Immature natural killer cell (primary cell): ENCODE measurements at regions not wholly inside any gene's neighbourhood (a gene's known extent, or its start where the extent isn't known, plus 50 kb on each side); places are given as distances from the start of the nearest gene placed in this dataset.

Experiments used
- DNase-seq, 3 donors: peaks; one replicate each; pipeline ENCODE4 v3.0.0; 2022; ENCODE audit warnings: mixed read lengths in 1 of 3
- H3K27ac Mint-ChIP-seq, 6 donors: one replicate each; pipeline ENCODE4 v1.8.0; 2020; ENCODE audit warnings: mixed read lengths in 6 of 6, mild to moderate bottlenecking in 5 of 6, inconsistent platforms in 4 of 6, moderate library complexity in 3 of 6
- H3K27me3 Mint-ChIP-seq, 3 donors: one replicate each; pipeline ENCODE4 v1.8.0; 2020 to 2021; ENCODE audit warnings: low read depth in 3 of 3, mild to moderate bottlenecking in 3 of 3, mixed read lengths in 3 of 3, moderate library complexity in 3 of 3, inconsistent platforms in 1 of 3
- H3K36me3 Mint-ChIP-seq, 3 donors: one replicate each; pipeline ENCODE4 v1.8.0; 2020; ENCODE audit warnings: mixed read lengths in 3 of 3, inconsistent platforms in 2 of 3, mild to moderate bottlenecking in 2 of 3
- H3K4me1 Mint-ChIP-seq, 2 donors: one replicate each; pipeline ENCODE4 v1.8.0; 2020; ENCODE audit warnings: inconsistent platforms in 2 of 2, mild to moderate bottlenecking in 2 of 2, mixed read lengths in 2 of 2, moderate library complexity in 1 of 2
- H3K4me3 Mint-ChIP-seq, 5 donors: one replicate each; pipeline ENCODE4 v1.8.0; 2020; ENCODE audit warnings: mild to moderate bottlenecking in 5 of 5, mixed read lengths in 5 of 5, inconsistent platforms in 3 of 5, moderate library complexity in 3 of 5
- H3K9me3 Mint-ChIP-seq, 6 donors: one replicate each; pipeline ENCODE4 v1.8.0; 2020; ENCODE audit warnings: mild to moderate bottlenecking in 6 of 6, mixed read lengths in 6 of 6, inconsistent platforms in 4 of 6, moderate library complexity in 3 of 6

- no peak overlapping the region for H3K27ac Mint-ChIP-seq
- H3K4me1 Mint-ChIP-seq, result no peaks in the 10 kb centered on the region
- H3K4me3 Mint-ChIP-seq, result no peak overlapping the region
- DNase-seq, result no peak
- no peaks in the 10 kb centered on the region for H3K27me3 Mint-ChIP-seq
- peaks cover 4 to 27% (median 11%) of the 10 kb centered on the region in 6 donors for H3K9me3 Mint-ChIP-seq
- no peaks in the 10 kb centered on the region for H3K36me3 Mint-ChIP-seq
These were observed 768.3 kb downstream of the SORCS3 start for GRCh38 chr10:105409370-105409769.

DNA sequence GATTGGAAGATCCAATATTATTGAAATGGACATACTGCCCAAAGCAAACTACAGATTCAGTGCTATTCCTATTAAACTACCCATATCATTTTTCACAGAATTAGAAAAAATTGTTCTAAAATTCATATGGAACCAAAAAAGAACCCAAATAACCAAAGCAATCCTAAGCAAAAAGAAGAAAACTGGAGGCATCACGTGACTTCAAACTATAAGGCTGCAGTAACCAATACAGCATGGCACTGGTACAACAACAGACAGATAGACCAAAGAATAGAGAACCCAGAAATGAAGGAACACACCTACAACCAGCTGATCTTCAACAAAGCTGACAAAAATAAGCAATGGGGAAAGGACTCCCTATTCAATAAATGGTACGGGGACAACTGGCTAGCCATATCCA, 765.4 kb downstream of the SORCS3 start:
- H3K27ac Mint-ChIP-seq, result no peak overlapping the region
- H3K4me1 Mint-ChIP-seq, result no peaks in the 10 kb centered on the region
- no peaks in the 10 kb centered on the region for H3K27me3 Mint-ChIP-seq
- no peak for DNase-seq
- no peaks in the 10 kb centered on the region for H3K36me3 Mint-ChIP-seq
- no peak overlapping the region for H3K4me3 Mint-ChIP-seq
- peaks cover 2 to 26% (median 9%) of the 10 kb centered on the region in 6 donors for H3K9me3 Mint-ChIP-seq

- Mint-ChIP-seq H3K27ac (no peak overlapping the region), H3K4me3 (no peak overlapping the region), H3K4me1 (no peaks in the 10 kb centered on the region), H3K9me3 (peaks cover 7 to 19% (median 10%) of the 10 kb centered on the region in 6 donors), H3K36me3 (no peaks in the 10 kb centered on the region), H3K27me3 (no peaks in the 10 kb centered on the region)
- no peak for DNase-seq
These were observed 757.1 kb downstream of the SORCS3 start for GRCh38 chr10:105398202-105398601.

GRCh38 chr10:105391670-105392351, 750.7 kb downstream of the SORCS3 start:
- peaks cover 4 to 17% (median 12%) of the 10 kb centered on the region in 6 donors for H3K9me3 Mint-ChIP-seq
- H3K4me3 Mint-ChIP-seq, result no peak overlapping the region
- H3K27ac Mint-ChIP-seq, result no peak overlapping the region
- no peak for DNase-seq
- no peaks in the 10 kb centered on the region for H3K36me3 Mint-ChIP-seq
- H3K27me3 Mint-ChIP-seq, result no peaks in the 10 kb centered on the region
- H3K4me1 Mint-ChIP-seq, result no peaks in the 10 kb centered on the region

- Mint-ChIP-seq H3K27me3 (no peaks in the 10 kb centered on the region), H3K4me3 (no peak overlapping the region), H3K4me1 (no peaks in the 10 kb centered on the region), H3K9me3 (peaks cover 10 to 25% (median 16%) of the 10 kb centered on the region in 6 donors), H3K36me3 (no peaks in the 10 kb centered on the region), H3K27ac (no peak overlapping the region)
- DNase-seq, result no peak
These were observed 746.9 kb downstream of the SORCS3 start for GRCh38 chr10:105387971-105388370.

- no peak for DNase-seq
- Mint-ChIP-seq H3K4me3 (no peak overlapping the region), H3K4me1 (no peaks in the 10 kb centered on the region), H3K27ac (no peak overlapping the region), H3K9me3 (peaks cover 8 to 19% (median 13%) of the 10 kb centered on the region in 6 donors), H3K27me3 (no peaks in the 10 kb centered on the region), H3K36me3 (no peaks in the 10 kb centered on the region)
These were observed 742.9 kb downstream of the SORCS3 start for GRCh38 chr10:105383978-105384377.

- Mint-ChIP-seq H3K4me3 (no peak overlapping the region), H3K27me3 (no peaks in the 10 kb centered on the region), H3K4me1 (no peaks in the 10 kb centered on the region), H3K36me3 (no peaks in the 10 kb centered on the region), H3K9me3 (peaks cover 7 to 29% (median 14%) of the 10 kb centered on the region in 6 donors), H3K27ac (no peak overlapping the region)
- DNase-seq, result no peak
These were observed 729.6 kb downstream of the SORCS3 start for GRCh38 chr10:105370692-105371091.

DNA sequence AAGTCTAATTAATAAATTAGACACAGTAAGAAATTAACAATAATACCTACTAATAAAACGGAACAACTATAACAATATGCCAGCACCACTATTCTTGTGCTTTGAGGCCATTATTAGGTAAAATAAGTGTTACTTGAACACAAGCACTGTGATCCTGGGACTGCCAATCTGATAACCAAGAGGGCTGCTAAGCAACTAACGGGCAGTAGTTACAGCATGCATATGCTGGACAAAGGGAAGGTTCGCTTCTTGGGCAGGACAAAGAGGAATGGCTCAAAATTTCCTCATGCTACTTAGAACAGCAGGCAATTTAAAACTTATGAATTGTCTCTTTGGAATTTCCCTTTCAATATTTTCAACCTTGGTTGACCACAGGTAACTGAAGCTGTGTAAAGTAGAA, 718.6 kb downstream of the SORCS3 start:
- DNase-seq, result no peak
- no peaks in the 10 kb centered on the region for H3K36me3 Mint-ChIP-seq
- H3K9me3 Mint-ChIP-seq, result peaks cover 4 to 28% (median 9%) of the 10 kb centered on the region in 6 donors
- no peak overlapping the region for H3K4me3 Mint-ChIP-seq
- no peaks in the 10 kb centered on the region for H3K27me3 Mint-ChIP-seq
- no peaks in the 10 kb centered on the region for H3K4me1 Mint-ChIP-seq
- no peak overlapping the region for H3K27ac Mint-ChIP-seq

- peaks cover 1 to 26% (median 8%) of the 10 kb centered on the region in 6 donors for H3K9me3 Mint-ChIP-seq
- DNase-seq, result no peak
- no peaks in the 10 kb centered on the region for H3K27me3 Mint-ChIP-seq
- no peak overlapping the region for H3K27ac Mint-ChIP-seq
- no peaks in the 10 kb centered on the region for H3K4me1 Mint-ChIP-seq
- H3K36me3 Mint-ChIP-seq, result no peaks in the 10 kb centered on the region
- H3K4me3 Mint-ChIP-seq, result no peak overlapping the region
These were observed 717.8 kb downstream of the SORCS3 start for GRCh38 chr10:105358911-105359310.

DNA sequence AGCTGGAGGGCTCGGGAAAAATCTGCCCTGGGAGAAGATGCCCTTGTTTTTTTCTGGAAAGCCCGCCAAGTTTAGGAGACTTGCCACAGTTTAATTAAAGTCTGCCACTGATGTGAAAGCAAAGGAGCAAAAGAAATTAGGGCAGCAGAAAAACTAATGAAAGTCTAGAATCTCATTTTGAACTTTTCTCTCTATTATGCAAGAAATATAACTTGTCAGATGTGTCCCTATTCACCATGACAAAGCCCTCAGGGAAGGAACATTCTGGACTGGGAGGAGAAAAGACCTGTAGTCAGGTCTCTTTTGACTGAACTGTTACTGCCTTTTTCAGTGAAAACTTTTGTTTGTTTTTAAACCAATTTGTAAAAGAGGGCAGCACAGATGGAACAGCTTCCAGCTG, 715.5 kb downstream of the SORCS3 start:
- H3K4me1 Mint-ChIP-seq, result no peaks in the 10 kb centered on the region
- no peak for DNase-seq
- peaks cover 0 to 2% (median 0%) of the 10 kb centered on the region in 3 donors for H3K27me3 Mint-ChIP-seq
- no peaks in the 10 kb centered on the region for H3K36me3 Mint-ChIP-seq
- H3K4me3 Mint-ChIP-seq, result no peak overlapping the region
- H3K27ac Mint-ChIP-seq, result no peak overlapping the region
- H3K9me3 Mint-ChIP-seq, result peaks cover 2 to 30% (median 6%) of the 10 kb centered on the region in 6 donors

- H3K4me3 Mint-ChIP-seq, result no peak overlapping the region
- DNase-seq, result no peak
- no peak overlapping the region for H3K27ac Mint-ChIP-seq
- peaks cover 0 to 2% (median 2%) of the 10 kb centered on the region in 3 donors for H3K27me3 Mint-ChIP-seq
- H3K36me3 Mint-ChIP-seq, result no peaks in the 10 kb centered on the region
- peaks cover 2 to 17% (median 6%) of the 10 kb centered on the region in 6 donors for H3K9me3 Mint-ChIP-seq
- no peaks in the 10 kb centered on the region for H3K4me1 Mint-ChIP-seq
These were observed 712.9 kb downstream of the SORCS3 start for GRCh38 chr10:105354010-105354409.

DNA sequence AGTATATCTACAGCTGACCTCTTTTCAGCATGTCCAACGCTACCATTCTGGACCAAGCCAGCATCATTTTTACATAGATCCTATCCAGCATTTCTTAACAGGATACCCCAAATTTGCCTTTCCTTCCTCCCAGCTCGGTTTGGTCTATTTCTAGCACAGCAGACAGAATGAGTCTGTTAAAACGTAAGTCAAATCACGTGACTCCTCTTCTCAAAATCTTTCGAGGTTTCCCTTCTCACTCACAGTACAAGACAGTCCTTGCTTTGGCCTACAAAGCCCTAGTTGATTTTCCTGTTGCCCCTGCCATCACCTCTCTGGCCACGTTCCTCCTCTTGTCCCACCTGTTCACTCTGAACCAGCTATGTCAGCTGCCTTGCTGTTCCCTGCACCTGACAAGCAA, 711.7 kb downstream of the SORCS3 start:
- no peak for DNase-seq
- Mint-ChIP-seq H3K9me3 (peaks cover 2 to 15% (median 6%) of the 10 kb centered on the region in 6 donors), H3K4me3 (no peak overlapping the region), H3K27ac (no peak overlapping the region), H3K4me1 (no peaks in the 10 kb centered on the region), H3K27me3 (peaks cover 0 to 2% (median 2%) of the 10 kb centered on the region in 3 donors), H3K36me3 (no peaks in the 10 kb centered on the region)

DNA sequence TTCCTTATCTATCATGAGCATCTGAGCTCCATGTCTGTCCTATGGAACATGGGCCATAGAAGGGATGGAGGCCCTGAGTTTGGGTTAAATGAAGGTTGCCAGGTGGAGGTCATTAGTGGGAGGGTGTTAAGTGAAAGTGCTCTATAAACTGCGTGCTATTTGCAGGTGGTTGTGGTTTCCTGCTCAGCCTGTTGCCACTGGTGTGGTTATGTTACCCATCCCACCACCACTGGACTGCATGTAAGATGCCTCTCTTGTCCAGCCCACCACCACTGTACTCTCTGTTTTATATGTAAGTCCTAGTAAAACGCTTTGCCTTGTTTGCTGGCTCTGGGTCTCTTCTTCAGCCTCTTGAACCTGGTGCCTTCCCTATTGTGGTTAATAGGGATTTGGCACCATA, 711.2 kb downstream of the SORCS3 start:
- Mint-ChIP-seq H3K4me3 (no peak overlapping the region), H3K9me3 (peaks cover 2 to 15% (median 6%) of the 10 kb centered on the region in 6 donors), H3K27ac (no peak overlapping the region), H3K27me3 (peaks cover 0 to 3% (median 2%) of the 10 kb centered on the region in 3 donors), H3K36me3 (no peaks in the 10 kb centered on the region), H3K4me1 (no peaks in the 10 kb centered on the region)
- no peak for DNase-seq

GRCh38 chr10:105351187-105351586, 710.1 kb downstream of the SORCS3 start:
- DNase-seq, result no peak
- H3K27me3 Mint-ChIP-seq, result peaks cover 0 to 3% (median 2%) of the 10 kb centered on the region in 3 donors
- H3K4me3 Mint-ChIP-seq, result no peak overlapping the region
- H3K4me1 Mint-ChIP-seq, result no peaks in the 10 kb centered on the region
- peaks cover 0 to 11% (median 5%) of the 10 kb centered on the region in 6 donors for H3K9me3 Mint-ChIP-seq
- no peak overlapping the region for H3K27ac Mint-ChIP-seq
- no peaks in the 10 kb centered on the region for H3K36me3 Mint-ChIP-seq

DNA sequence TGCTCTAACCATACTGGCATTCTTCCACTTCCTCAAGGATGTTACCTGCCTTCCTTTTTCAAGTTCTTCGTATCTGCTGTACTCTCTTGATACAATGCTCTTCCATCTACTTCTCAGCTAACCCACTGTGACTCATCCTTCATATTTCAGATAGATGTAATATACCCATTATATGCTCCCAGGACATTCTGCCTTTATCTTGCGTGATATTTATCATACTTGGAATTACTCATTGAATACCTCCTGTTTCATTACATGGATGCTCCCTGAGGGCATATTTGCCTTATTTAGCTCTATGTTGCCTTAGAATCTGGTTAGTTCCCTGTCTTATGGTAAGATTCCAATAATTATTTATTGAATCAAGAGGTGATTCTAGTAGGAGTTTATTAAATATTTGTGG, 706.4 kb downstream of the SORCS3 start:
- no peak overlapping the region for H3K27ac Mint-ChIP-seq
- peaks cover 0 to 5% (median 3%) of the 10 kb centered on the region in 6 donors for H3K9me3 Mint-ChIP-seq
- peaks cover 0 to 3% (median 2%) of the 10 kb centered on the region in 3 donors for H3K27me3 Mint-ChIP-seq
- no peak overlapping the region for H3K4me3 Mint-ChIP-seq
- H3K4me1 Mint-ChIP-seq, result no peaks in the 10 kb centered on the region
- no peaks in the 10 kb centered on the region for H3K36me3 Mint-ChIP-seq
- no peak for DNase-seq
